CD4-positive, alpha-beta T cell treated with Interleukin-15 for 1 hour (primary cell): ENCODE measurements at regions not wholly inside any gene's neighbourhood (a gene's known extent, or its start where the extent isn't known, plus 50 kb on each side); places are given as distances from the start of the nearest gene placed in this dataset.
"Not testable (repeated sequence)": the region's sequence is repeated elsewhere in the genome, so short reads cannot be mapped to it uniquely, and the experiment has no call there.

Experiments
- DNase-seq: peaks from one replicate; pipeline ENCODE4 v3.0.0-alpha.2; 2020

DNA sequence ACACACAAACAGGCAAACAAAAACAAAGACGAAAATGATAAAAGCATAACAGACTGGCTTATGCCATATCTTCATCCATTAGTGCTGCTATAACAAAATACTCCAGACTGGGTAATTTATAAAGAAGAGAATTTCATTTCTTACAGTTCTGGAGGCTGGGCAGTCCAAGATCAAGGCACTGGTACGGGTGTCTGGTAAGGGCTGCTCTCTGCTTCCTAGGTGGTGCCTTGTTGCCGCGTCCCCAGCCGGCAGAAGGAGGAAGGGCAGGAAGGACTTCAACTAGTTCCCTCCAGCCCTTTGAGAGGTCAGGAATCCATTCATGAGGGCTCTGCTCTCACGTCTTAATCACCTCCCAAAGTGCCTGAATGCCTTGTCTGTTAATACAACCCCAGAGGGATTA, 122.6 kb downstream of the BOD1 start:
- DNase-seq: no peak

- DNase-seq: no peak
Measured at GRCh38 chr5:173493040-173493439, 123.4 kb downstream of the BOD1 start.

GRCh38 chr5:173490681-173491080, 125.8 kb downstream of the BOD1 start:
- no peak for DNase-seq

DNA sequence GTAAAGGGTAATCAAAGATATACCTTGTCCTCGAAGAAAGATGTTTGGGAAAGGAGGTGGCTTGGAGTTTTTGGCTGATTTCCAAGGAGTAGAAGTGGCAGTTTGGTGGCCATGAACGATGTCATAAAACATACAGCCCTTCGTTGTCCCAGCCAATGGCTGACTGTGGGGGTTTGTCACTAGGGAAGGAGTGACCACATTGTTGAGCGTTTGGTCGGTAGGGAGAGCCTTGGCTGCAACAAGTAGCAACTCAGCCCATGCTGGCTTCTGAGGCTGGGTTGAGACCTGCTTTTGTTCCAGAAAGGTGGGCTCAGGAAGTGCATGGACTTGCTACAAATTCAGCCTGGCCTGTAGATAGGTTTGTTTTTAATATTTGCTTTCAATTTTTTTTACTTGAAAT, 128.3 kb downstream of the BOD1 start:
- no peak for DNase-seq

GRCh38 chr5:173487300-173487699, 129.2 kb downstream of the BOD1 start:
- no peak for DNase-seq

DNA sequence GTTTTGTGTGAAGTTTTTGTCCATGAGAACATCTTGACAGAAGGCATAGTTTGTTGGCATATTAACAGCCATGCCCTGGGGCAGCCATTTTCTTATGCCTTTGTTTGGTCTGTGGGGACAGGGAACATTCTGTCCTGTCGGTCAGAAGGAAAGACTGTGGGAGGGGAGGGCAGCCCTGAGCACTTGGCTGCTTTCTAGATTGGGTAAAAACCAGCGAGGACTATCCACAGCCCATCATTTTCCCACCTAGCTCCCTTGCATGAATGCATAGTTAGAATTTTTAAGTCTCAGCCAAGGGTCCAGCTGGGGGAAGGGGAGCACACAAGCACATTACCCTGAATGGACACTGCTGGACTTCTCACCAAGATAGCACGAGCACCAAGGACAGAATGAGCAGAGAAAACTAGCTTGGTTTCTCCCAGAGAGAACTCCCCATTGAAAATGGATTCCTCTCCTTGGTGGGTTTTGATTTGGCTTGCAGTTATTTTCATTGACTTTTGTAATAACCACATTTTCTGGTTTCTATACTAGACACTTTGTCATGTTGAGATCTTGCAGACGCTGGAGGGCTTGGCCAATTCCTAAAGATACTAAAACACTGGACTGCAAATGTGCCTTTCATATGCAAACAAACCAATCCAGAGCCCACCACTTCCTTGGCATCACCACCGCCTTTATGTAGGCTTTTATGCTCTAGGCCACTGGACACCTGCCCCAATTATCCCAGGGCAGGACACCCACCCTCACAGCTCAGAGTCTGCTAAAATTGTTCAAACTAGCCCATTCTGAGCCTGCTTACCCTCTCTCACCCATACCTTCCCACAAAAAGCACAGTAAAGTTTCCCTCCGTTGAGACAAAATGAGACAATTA, 129.9 kb downstream of the BOD1 start:
- no peak for DNase-seq

DNA sequence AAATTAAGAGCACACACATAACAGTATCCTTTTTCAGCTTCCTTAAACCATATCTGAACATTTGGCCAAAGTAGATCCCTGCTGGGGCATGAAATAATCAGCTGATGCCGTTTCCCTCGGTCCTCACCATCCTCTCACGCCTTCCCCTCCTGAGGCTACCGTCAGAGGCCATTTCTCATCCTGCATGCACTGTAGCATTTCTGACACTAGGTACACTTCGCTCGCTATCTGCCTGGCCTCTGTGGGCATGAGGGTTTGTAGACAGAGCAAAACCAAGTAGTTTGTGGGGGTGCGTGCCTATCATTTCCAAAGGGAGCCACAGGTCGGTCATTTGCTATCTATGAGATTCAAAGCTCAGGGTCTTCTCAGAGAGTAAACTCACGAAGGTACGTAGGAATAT, 131.9 kb downstream of the BOD1 start:
- no peak for DNase-seq

GRCh38 chr5:173483599-173483998, 132.9 kb downstream of the BOD1 start:
- DNase-seq: not testable (repeated sequence)

- no peak for DNase-seq
Measured at GRCh38 chr5:173483160-173483559, 133.3 kb downstream of the BOD1 start.

- DNase-seq: no peak
Measured at GRCh38 chr5:173481821-173482220, 134.6 kb downstream of the BOD1 start.

- no peak for DNase-seq
Measured at GRCh38 chr5:173480896-173481295, 135.6 kb downstream of the BOD1 start.

GRCh38 chr5:173479711-173480110, 136.7 kb downstream of the BOD1 start:
- DNase-seq: no peak

- no peak for DNase-seq
Measured at GRCh38 chr5:173477345-173478040, 139.0 kb downstream of the BOD1 start.

GRCh38 chr5:173475780-173476179, 140.7 kb downstream of the BOD1 start:
- DNase-seq: no peak

DNA sequence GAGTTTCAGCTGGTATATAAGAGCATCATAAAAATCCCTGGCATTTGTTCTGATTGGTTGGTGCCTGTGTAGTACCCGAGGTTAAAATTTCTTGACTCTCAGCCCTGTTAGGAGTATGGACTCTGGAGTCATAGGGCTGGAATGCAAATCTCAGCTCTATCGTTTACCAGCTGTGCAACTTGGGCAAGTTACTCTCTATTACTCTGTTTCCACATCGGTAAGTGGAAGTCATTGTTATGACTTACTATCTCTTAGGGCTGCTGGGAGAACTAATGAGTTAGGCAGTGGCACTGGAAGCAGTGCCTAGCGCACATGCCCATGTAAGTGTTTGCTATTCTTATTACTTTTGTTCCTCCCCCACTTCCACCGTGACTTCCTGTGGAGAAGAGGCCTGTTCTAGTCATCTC, 141.6 kb downstream of the BOD1 start:
- no peak for DNase-seq

GRCh38 chr5:173473288-173473687, 143.2 kb downstream of the BOD1 start:
- DNase-seq: no peak

- DNase-seq: no peak
Measured at GRCh38 chr5:173472784-173473278, 143.6 kb downstream of the BOD1 start.

DNA sequence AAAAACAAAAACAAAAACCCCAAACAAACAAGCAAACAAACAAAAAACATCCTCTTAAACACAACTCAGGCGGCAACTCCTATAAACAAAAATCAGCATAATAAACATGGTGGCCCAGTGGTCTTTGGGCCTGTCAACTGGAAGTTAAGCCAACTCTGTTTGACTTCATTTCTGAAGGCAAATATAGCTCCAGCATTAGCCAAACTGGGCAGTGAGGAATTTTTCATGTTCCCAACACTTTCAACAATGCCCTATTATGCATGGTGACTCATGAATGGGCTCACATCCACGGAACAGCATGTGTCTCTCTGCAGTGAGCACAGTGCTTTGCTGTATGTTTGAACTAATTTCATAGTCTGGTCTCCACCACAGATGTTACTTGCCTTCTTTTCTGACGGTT, 143.9 kb upstream of the STC2 start:
- no peak for DNase-seq

DNA sequence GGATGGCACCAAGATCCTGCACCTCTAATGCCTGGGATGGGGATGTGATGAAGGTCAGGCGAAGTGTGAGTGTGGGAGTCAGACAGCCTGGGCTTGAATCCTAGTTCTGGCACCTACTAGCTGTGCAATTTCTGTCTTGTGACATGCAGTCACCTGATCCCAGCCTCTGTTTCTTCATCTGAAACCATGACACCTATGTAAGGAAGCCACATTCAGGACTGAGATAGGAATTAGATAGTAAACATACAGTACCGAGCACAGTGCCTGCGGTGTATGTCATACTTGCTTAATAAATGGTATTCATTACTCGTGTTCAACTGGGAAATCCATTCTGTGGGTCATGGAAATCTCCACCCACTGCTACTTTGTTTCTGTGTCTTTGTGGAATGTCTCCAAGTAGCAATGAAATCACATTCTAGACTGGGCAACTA, 140.6 kb upstream of the STC2 start:
- DNase-seq: no peak

GRCh38 chr5:173466227-173466626, 138.0 kb upstream of the STC2 start:
- DNase-seq: no peak

GRCh38 chr5:173464813-173465212, 136.6 kb upstream of the STC2 start:
- DNase-seq: no peak

DNA sequence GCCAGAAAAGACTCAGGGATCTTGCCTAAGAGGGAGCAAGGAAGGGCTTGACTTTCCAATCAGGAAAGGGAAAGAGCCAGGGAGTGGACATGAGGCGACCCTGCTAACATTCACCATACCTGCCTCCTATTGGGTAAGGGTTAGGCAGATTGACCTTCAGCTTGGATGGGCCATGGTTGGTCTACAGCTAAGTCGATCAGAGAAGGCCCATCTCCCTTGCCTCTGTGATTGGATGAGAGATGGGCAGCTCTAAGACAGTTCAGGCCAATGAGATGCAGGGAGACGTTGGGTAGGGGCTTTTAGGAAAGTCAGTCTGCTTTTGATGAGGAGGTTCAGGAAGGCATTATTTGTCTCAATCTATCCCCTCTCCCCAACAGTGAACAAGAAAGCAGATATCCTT, 135.0 kb upstream of the STC2 start:
- no peak for DNase-seq

- no peak for DNase-seq
Measured at GRCh38 chr5:173458828-173459609, 130.8 kb upstream of the STC2 start.
